Endothelial cell of umbilical vein (primary cell): ENCODE measurements at regions not wholly inside any gene's neighbourhood (a gene's known extent, or its start where the extent isn't known, plus 50 kb on each side); places are given as distances from the start of the nearest gene placed in this dataset.

ENCODE experiments used
- MAX ChIP-seq: IDR thresholded peaks from 2 replicates; pipeline ENCODE4 v1.6.1; 2011; ENCODE audit not compliant: insufficient read depth, insufficient read length
- POLR2A ChIP-seq: IDR thresholded peaks from 2 replicates; pipeline ENCODE4 v1.6.1; 2012; ENCODE audit warnings: low read depth, mild to moderate bottlenecking, control low read depth, low read length
- POLR2AphosphoS5 ChIP-seq: IDR thresholded peaks from 2 replicates; pipeline ENCODE4 v1.6.1; 2012; ENCODE audit warnings: low read depth, mild to moderate bottlenecking, control low read depth, low read length, moderate library complexity; ENCODE audit not compliant: insufficient read depth
- TF ChIP-seq, protein P1 (sequence below), 2 donors: IDR thresholded peaks; 1 replicate in 1 of 2; 2 replicates in 1 of 2; pipeline ENCODE4 v1.5.1; 2011; ENCODE audit warnings: low read length in 2 of 2, mild to moderate bottlenecking in 2 of 2, moderate library complexity in 2 of 2, control low read depth in 1 of 2, inconsistent platforms in 1 of 2, low read depth in 1 of 2; ENCODE audit not compliant: insufficient read depth in 1 of 2; ENCODE audit errors: extremely low read depth in 1 of 2

DNA sequence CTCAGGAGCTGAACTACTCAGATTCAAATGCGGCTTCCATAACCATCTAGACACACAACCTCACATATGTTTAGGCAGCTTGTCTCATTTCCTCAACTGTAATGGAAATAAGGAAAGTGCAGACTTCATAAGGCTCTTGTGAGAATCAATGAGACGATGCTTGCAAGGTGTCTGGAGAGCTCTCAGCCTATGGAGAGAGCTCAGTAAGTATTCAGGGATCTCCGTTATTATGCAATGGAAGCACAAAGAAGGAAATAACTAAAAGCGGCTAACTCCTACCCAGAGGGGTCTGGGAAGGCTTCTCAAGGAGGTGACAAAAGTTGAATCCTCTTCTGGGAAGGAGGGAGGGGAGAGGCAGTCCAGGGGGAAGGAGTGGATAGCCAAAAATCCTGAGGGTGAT lies 50.1 kb upstream of the LIPC start:
- no peak for TF ChIP-seq POLR2AphosphoS5
- TF ChIP-seq, protein P1, sequence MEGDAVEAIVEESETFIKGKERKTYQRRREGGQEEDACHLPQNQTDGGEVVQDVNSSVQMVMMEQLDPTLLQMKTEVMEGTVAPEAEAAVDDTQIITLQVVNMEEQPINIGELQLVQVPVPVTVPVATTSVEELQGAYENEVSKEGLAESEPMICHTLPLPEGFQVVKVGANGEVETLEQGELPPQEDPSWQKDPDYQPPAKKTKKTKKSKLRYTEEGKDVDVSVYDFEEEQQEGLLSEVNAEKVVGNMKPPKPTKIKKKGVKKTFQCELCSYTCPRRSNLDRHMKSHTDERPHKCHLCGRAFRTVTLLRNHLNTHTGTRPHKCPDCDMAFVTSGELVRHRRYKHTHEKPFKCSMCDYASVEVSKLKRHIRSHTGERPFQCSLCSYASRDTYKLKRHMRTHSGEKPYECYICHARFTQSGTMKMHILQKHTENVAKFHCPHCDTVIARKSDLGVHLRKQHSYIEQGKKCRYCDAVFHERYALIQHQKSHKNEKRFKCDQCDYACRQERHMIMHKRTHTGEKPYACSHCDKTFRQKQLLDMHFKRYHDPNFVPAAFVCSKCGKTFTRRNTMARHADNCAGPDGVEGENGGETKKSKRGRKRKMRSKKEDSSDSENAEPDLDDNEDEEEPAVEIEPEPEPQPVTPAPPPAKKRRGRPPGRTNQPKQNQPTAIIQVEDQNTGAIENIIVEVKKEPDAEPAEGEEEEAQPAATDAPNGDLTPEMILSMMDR (IDR thresholded peaks at IDR 0.05; ENCODE audit: extremely low read depth in 1 of 2, insufficient read depth in 1 of 2, low read depth in 1 of 2, low read length in 2 of 2) = no peak
- TF ChIP-seq POLR2A = no peak
- TF ChIP-seq MAX = no peak
